HCT116 (cell line): ENCODE measurements at regions not wholly inside any gene's neighbourhood (a gene's known extent, or its start where the extent isn't known, plus 50 kb on each side); places are given as distances from the start of the nearest gene placed in this dataset.
A peak's percentile ranks its signal among the peaks of the same experiment; 100 is the strongest.

Experiments used
- ATAC-seq: fragments of 200-7000 bp; cut with Tn5 transposase; 2 replicates; pipeline ENCODE4 v1.9.1; 2020; ENCODE audit warnings: mild to moderate bottlenecking, moderate library complexity
- BruUV-seq: library from RNA; stranded (reverse); fragments of 400-500 nt; replicated peaks from 2 replicates; lab custom pipeline; 2021; lab: Mats Ljungman, UMichigan
- CTCF ChIA-PET: fragments of 300-600 bp; sonication (Branson Sonifier 250); formaldehyde crosslinking; loops from one replicate; lab custom pipeline; 2021; ENCODE audit warnings: antibody characterized with exemption; lab: Charles Lee
- POLR2A ChIA-PET: fragments of 300-600, 350-600 bp; sonication (Branson Sonifier 250); formaldehyde crosslinking; loops from one replicate; lab custom pipeline; 2021; ENCODE audit warnings: antibody characterized with exemption; lab: Charles Lee
- RAD21 ChIA-PET, 2 experiments: fragments of 300-600 bp; sonication (Branson Sonifier 250); formaldehyde crosslinking; loops; one replicate each; lab custom pipeline; 2023; ENCODE audit warnings: low total read pairs in 2 of 2; ENCODE audit not compliant: uncharacterized antibody in 2 of 2, unreplicated experiment in 2 of 2, low non-redundant PET in 1 of 2; lab: Charles Lee
- DNase-seq: peaks from one replicate; pipeline ENCODE4 v3.0.0-alpha.2; 2010; ENCODE audit warnings: low read depth, low spot score
- H2AFZ ChIP-seq: fragments of 200-600 bp; shearing (Covaris generic), sonication (generic); 2 replicates; pipeline ENCODE4 v1.6.1; 2017; ENCODE audit warnings: low read depth, mixed run types, mixed read lengths, antibody characterized with exemption, low read length; ENCODE audit not compliant: poor library complexity, severe bottlenecking
- H3K27ac ChIP-seq: 2 replicates; pipeline ENCODE4 v1.5.1; 2012; ENCODE audit warnings: low read depth, low read length
- H3K27me3 ChIP-seq: fragments of 200-600 bp; sonication (generic); 2 replicates; pipeline ENCODE4 v1.6.1; 2016; ENCODE audit warnings: mixed run types, low read length, mixed read lengths; ENCODE audit not compliant: insufficient read depth
- H3K36me3 ChIP-seq, 2 experiments: fragments of 200-500 bp in 1 of 2; fragments of 200-600 bp in 1 of 2; sonication (Bioruptor generic) in 1 of 2; sonication (generic) in 1 of 2; 2 replicates each; pipeline versions ENCODE4 v1.5.1 to v1.6.1; 2014 to 2016; ENCODE audit warnings: low read length in 2 of 2, inconsistent platforms in 1 of 2, mixed read lengths in 1 of 2, mixed run types in 1 of 2; ENCODE audit not compliant: insufficient read depth in 2 of 2, control insufficient read depth in 1 of 2
- H3K4me1 ChIP-seq, 2 experiments: fragments of 200-600 bp in 1 of 2; sonication (generic) in 1 of 2; 2 replicates each; pipeline versions ENCODE4 v1.5.1 to v1.6.1; 2012 to 2017; ENCODE audit warnings: low read length in 2 of 2, inconsistent platforms in 1 of 2, mild to moderate bottlenecking in 1 of 2, mixed read lengths in 1 of 2, mixed run types in 1 of 2, moderate library complexity in 1 of 2; ENCODE audit not compliant: insufficient read depth in 2 of 2, control insufficient read depth in 1 of 2
- H3K4me2 ChIP-seq: fragments of 200-600 bp; sonication (generic); 2 replicates; pipeline ENCODE4 v1.6.1; 2017; ENCODE audit warnings: mixed run types, low read length, mixed read lengths
- H3K4me3 ChIP-seq, 2 experiments: fragments of 200-600 bp in 1 of 2; sonication (generic) in 1 of 2; replicated peaks in 1 of 2; 2 replicates each; pipeline ENCODE4 v1.5.1; 2011 to 2016; ENCODE audit warnings: low read length in 2 of 2, control low read depth in 1 of 2, low read depth in 1 of 2, mild to moderate bottlenecking in 1 of 2, mixed read lengths in 1 of 2, mixed run types in 1 of 2
- H3K79me2 ChIP-seq: fragments of 200-600 bp; sonication (generic); 2 replicates; pipeline ENCODE4 v1.6.1; 2017; ENCODE audit warnings: mild to moderate bottlenecking, mixed run types, low read length, moderate library complexity, mixed read lengths; ENCODE audit not compliant: insufficient read depth
- H3K9ac ChIP-seq: fragments of 200-600 bp; sonication (generic); 2 replicates; pipeline ENCODE4 v1.6.1; 2016; ENCODE audit warnings: low read length, mixed read lengths
- H3K9me2 ChIP-seq: fragments of 200-600 bp; sonication (generic), shearing (Covaris generic); 2 replicates; pipeline ENCODE4 v1.6.1; 2017; ENCODE audit warnings: mixed run types, mild to moderate bottlenecking, moderate library complexity; ENCODE audit not compliant: insufficient read depth
- H3K9me3 ChIP-seq, 2 experiments: fragments of 200-500 bp in 1 of 2; fragments of 200-600 bp in 1 of 2; sonication (Bioruptor generic) in 1 of 2; sonication (generic) in 1 of 2; 2 replicates each; pipeline ENCODE4 v1.6.1; 2014 to 2017; ENCODE audit warnings: low read length in 2 of 2, mixed read lengths in 2 of 2, inconsistent platforms in 1 of 2, low read depth in 1 of 2, mild to moderate bottlenecking in 1 of 2, mixed run types in 1 of 2, moderate library complexity in 1 of 2; ENCODE audit not compliant: control insufficient read depth in 1 of 2, insufficient read depth in 1 of 2
- H4K20me1 ChIP-seq: fragments of 200-600 bp; sonication (generic), shearing (Covaris generic); 2 replicates; pipeline ENCODE4 v1.6.1; 2017; ENCODE audit warnings: mixed run types, mild to moderate bottlenecking, moderate library complexity; ENCODE audit not compliant: insufficient read depth
- CBX3 ChIP-seq: IDR thresholded peaks from 2 replicates; pipeline ENCODE4 v1.6.1; 2012; ENCODE audit warnings: low read depth
- EGR1 ChIP-seq: IDR thresholded peaks from 2 replicates; pipeline ENCODE4 v1.6.1; 2012; ENCODE audit warnings: low read depth
- ELF1 ChIP-seq: IDR thresholded peaks from 2 replicates; pipeline ENCODE4 v1.6.1; 2012; ENCODE audit warnings: low read depth, borderline replicate concordance
- FOSL1 ChIP-seq: IDR thresholded peaks from 2 replicates; pipeline ENCODE4 v1.6.1; 2012; ENCODE audit warnings: low read depth
- SP1 ChIP-seq: IDR thresholded peaks from 2 replicates; pipeline ENCODE4 v1.6.1; 2012; ENCODE audit warnings: low read depth
- TCF7L2 ChIP-seq: IDR thresholded peaks from 2 replicates; pipeline ENCODE4 v1.7.0; 2011; ENCODE audit warnings: borderline replicate concordance, inconsistent platforms; ENCODE audit not compliant: insufficient read depth, insufficient read length; ENCODE audit errors: extremely low read depth
- YY1 ChIP-seq: IDR thresholded peaks from 2 replicates; pipeline ENCODE4 v1.6.1; 2011; ENCODE audit warnings: low read length, low read depth, moderate library complexity, mild to moderate bottlenecking; ENCODE audit not compliant: insufficient replicate concordance; ENCODE audit errors: extremely low read depth
- ZFX ChIP-seq: fragments of 450-650 bp; IDR thresholded peaks from 2 replicates; pipeline ENCODE4 v1.6.1; 2017
- ZNF274 ChIP-seq: fragments of 200-500 bp; sonication (Bioruptor generic); IDR thresholded peaks from 2 replicates; pipeline ENCODE4 v1.6.1; 2014; ENCODE audit warnings: mild to moderate bottlenecking, low read depth, low read length, inconsistent platforms
- intact Hi-C: fragments of 100-400 bp; cut with micrococcal nuclease; formaldehyde crosslinking; loops from 2 replicates; pipeline ENCODE4 v1.10.0; 2022
- TF ChIP-seq, protein P1 (sequence below): IDR thresholded peaks from 2 replicates; pipeline ENCODE4 v1.6.1; 2012; ENCODE audit warnings: low read depth

GRCh38 chr2:128421861-128422311 lies 103.2 kb upstream of the HS6ST1 start (continued):
- TF ChIP-seq, protein P1, sequence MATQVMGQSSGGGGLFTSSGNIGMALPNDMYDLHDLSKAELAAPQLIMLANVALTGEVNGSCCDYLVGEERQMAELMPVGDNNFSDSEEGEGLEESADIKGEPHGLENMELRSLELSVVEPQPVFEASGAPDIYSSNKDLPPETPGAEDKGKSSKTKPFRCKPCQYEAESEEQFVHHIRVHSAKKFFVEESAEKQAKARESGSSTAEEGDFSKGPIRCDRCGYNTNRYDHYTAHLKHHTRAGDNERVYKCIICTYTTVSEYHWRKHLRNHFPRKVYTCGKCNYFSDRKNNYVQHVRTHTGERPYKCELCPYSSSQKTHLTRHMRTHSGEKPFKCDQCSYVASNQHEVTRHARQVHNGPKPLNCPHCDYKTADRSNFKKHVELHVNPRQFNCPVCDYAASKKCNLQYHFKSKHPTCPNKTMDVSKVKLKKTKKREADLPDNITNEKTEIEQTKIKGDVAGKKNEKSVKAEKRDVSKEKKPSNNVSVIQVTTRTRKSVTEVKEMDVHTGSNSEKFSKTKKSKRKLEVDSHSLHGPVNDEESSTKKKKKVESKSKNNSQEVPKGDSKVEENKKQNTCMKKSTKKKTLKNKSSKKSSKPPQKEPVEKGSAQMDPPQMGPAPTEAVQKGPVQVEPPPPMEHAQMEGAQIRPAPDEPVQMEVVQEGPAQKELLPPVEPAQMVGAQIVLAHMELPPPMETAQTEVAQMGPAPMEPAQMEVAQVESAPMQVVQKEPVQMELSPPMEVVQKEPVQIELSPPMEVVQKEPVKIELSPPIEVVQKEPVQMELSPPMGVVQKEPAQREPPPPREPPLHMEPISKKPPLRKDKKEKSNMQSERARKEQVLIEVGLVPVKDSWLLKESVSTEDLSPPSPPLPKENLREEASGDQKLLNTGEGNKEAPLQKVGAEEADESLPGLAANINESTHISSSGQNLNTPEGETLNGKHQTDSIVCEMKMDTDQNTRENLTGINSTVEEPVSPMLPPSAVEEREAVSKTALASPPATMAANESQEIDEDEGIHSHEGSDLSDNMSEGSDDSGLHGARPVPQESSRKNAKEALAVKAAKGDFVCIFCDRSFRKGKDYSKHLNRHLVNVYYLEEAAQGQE, result no peak
- TF ChIP-seq ZFX (no peak), CBX3 (no peak)

- H4K20me1 ChIP-seq, result no peaks in the 10 kb centered on the region
- no peak for TF ChIP-seq ZNF274
- TF ChIP-seq ZFX, result no peak
- TF ChIP-seq TCF7L2, result no peak
- no peak for TF ChIP-seq ELF1
- TF ChIP-seq SP1, result no peak
- TF ChIP-seq EGR1, result no peak
- TF ChIP-seq YY1, result no peak
- no peak for TF ChIP-seq FOSL1
- TF ChIP-seq, all 23 proteins: peak for 0
- Histone ChIP-seq H3K4me1 (peaks cover 0 to 10% of the 10 kb centered on the region in 2 experiments; a peak in 1 of 4 replicates), H3K4me3 (no peak overlapping the region), H3K9me3 (no peaks in the 10 kb centered on the region), H3K9me2 (no peaks in the 10 kb centered on the region), H3K4me2 (peak overlapping the region; percentile 30), H3K79me2 (no peaks in the 10 kb centered on the region), H2AFZ (no peak overlapping the region), H3K27ac (no peak overlapping the region), H3K27me3 (peaks cover 25% of the 10 kb centered on the region; the same call in 1 of the 2 replicates), H3K36me3 (no peaks in the 10 kb centered on the region), H3K9ac (no peak overlapping the region)
- intact Hi-C loops, result no loop called here
- CTCF ChIA-PET, result no interaction called here
- DNase-seq (no peak), ATAC-seq (no peak)
- RAD21 ChIA-PET, result no interaction called here
- BruUV-seq, result no TSS peak
- POLR2A ChIA-PET, result no interaction called here
Observed at GRCh38 chr2:128422571-128422970, 103.9 kb upstream of the HS6ST1 start.
